OCI-LY3 (cell line): ENCODE measurements at regions not wholly inside any gene's neighbourhood (a gene's known extent, or its start where the extent isn't known, plus 50 kb on each side); places are given as distances from the start of the nearest gene placed in this dataset.
"Not testable (repeated sequence)": the region's sequence is repeated elsewhere in the genome, so short reads cannot be mapped to it uniquely, and the experiment has no call there.

Source experiments
- EZH2phosphoT487 ChIP-seq: fragments of 200-600 bp; shearing (Covaris generic); IDR thresholded peaks from 2 replicates; pipeline ENCODE4 v1.6.1; 2018; ENCODE audit warnings: antibody characterized with exemption, mixed run types, low read depth
- TF ChIP-seq, protein P1 (sequence below): fragments of 200-600, 300-600 bp; sonication (generic); IDR thresholded peaks from 2 replicates; pipeline ENCODE4 v1.5.1; 2014; ENCODE audit warnings: antibody characterized with exemption, low read length, low read depth

DNA sequence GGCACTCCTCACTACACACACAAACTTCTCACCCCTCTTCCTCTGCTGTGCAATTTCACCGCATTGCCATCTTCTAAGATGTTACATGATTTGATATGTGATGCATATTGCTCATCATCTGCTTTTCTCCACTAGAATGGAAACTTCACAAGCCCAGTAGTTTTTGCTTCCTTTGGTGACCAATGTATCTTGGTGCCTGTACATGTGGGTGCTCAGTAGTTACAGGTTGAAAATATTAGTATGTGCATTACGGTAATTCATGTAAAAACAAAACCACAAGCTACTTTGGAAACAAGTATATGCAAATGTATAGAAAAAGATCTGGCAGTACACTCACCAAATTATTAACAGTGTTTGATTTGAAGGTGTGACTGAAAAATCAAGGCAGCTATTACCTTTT is 522.4 kb downstream of the TTLL7 start:
- TF ChIP-seq, protein P1, sequence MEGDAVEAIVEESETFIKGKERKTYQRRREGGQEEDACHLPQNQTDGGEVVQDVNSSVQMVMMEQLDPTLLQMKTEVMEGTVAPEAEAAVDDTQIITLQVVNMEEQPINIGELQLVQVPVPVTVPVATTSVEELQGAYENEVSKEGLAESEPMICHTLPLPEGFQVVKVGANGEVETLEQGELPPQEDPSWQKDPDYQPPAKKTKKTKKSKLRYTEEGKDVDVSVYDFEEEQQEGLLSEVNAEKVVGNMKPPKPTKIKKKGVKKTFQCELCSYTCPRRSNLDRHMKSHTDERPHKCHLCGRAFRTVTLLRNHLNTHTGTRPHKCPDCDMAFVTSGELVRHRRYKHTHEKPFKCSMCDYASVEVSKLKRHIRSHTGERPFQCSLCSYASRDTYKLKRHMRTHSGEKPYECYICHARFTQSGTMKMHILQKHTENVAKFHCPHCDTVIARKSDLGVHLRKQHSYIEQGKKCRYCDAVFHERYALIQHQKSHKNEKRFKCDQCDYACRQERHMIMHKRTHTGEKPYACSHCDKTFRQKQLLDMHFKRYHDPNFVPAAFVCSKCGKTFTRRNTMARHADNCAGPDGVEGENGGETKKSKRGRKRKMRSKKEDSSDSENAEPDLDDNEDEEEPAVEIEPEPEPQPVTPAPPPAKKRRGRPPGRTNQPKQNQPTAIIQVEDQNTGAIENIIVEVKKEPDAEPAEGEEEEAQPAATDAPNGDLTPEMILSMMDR: not testable (repeated sequence)
- TF ChIP-seq EZH2phosphoT487: not testable (repeated sequence)
